PFSK-1 (cell line): ENCODE measurements at regions not wholly inside any gene's neighbourhood (a gene's known extent, or its start where the extent isn't known, plus 50 kb on each side); places are given as distances from the start of the nearest gene placed in this dataset.

Experiments used
- FOXP2 ChIP-seq: optimal IDR thresholded peaks from 2 replicates; pipeline ENCODE3; 2011; ENCODE audit warnings: borderline replicate concordance, control low read depth, inconsistent platforms; ENCODE audit not compliant: insufficient read depth; ENCODE audit errors: extremely low read length, extremely low read depth
- POLR2AphosphoS5 ChIP-seq: IDR thresholded peaks from 2 replicates; pipeline ENCODE4 v1.6.1; 2012; ENCODE audit warnings: low read depth, mild to moderate bottlenecking, control low read depth, low read length, moderate library complexity
- REST ChIP-seq, 2 experiments: IDR thresholded peaks; 2 replicates each; pipeline versions ENCODE4 v1.6.1 to v1.8.0; 2011 to 2012; ENCODE audit warnings: low read depth in 2 of 2, low read length in 2 of 2, control low read depth in 1 of 2, inconsistent platforms in 1 of 2, mild to moderate bottlenecking in 1 of 2, moderate library complexity in 1 of 2; ENCODE audit not compliant: insufficient read depth in 1 of 2
- SIN3A ChIP-seq: IDR thresholded peaks from 2 replicates; pipeline ENCODE4 v1.6.1; 2012; ENCODE audit warnings: mild to moderate bottlenecking, low read length, moderate library complexity, borderline replicate concordance; ENCODE audit not compliant: insufficient read depth
- TAF1 ChIP-seq: IDR thresholded peaks from 2 replicates; pipeline ENCODE4 v1.6.1; 2012; ENCODE audit warnings: low read length, control low read depth, borderline replicate concordance; ENCODE audit not compliant: insufficient read depth

GRCh38 chr6:165806126-165806810, 143.2 kb upstream of the PDE10A start:
- TF ChIP-seq REST (IDR thresholded peaks at IDR 0.05; ENCODE audit: insufficient read depth in 1 of 2, low read depth in 2 of 2, low read length in 2 of 2) (no peak), SIN3A (no peak), POLR2AphosphoS5 (no peak), TAF1 (no peak)

GRCh38 chr6:165805636-165806035, 142.6 kb upstream of the PDE10A start:
- no peak for TF ChIP-seq TAF1
- TF ChIP-seq FOXP2: no peak
- TF ChIP-seq POLR2AphosphoS5: no peak
- no peak for TF ChIP-seq REST (IDR thresholded peaks at IDR 0.05; ENCODE audit: insufficient read depth in 1 of 2, low read depth in 2 of 2, low read length in 2 of 2)
- TF ChIP-seq SIN3A: no peak

- TF ChIP-seq REST (IDR thresholded peaks at IDR 0.05; ENCODE audit: insufficient read depth in 1 of 2, low read depth in 2 of 2, low read length in 2 of 2) (no peak), FOXP2 (no peak), SIN3A (no peak), TAF1 (no peak), POLR2AphosphoS5 (no peak)
Observed at GRCh38 chr6:165805067-165805555, 142.1 kb upstream of the PDE10A start.

- no peak for TF ChIP-seq SIN3A
- no peak for TF ChIP-seq FOXP2
- TF ChIP-seq TAF1: no peak
Observed at GRCh38 chr6:165804331-165805066, 141.5 kb upstream of the PDE10A start.

- TF ChIP-seq FOXP2 (no peak), SIN3A (no peak), POLR2AphosphoS5 (no peak), REST (IDR thresholded peaks at IDR 0.05; ENCODE audit: insufficient read depth in 1 of 2, low read depth in 2 of 2, low read length in 2 of 2) (no peak), TAF1 (no peak)
Observed at GRCh38 chr6:165800337-165800736, 137.3 kb upstream of the PDE10A start.
